ENCODE measurements at regions not wholly inside any gene's neighbourhood (a gene's known extent, or its start where the extent isn't known, plus 50 kb on each side); places are given as distances from the start of the nearest gene placed in this dataset.

DNA sequence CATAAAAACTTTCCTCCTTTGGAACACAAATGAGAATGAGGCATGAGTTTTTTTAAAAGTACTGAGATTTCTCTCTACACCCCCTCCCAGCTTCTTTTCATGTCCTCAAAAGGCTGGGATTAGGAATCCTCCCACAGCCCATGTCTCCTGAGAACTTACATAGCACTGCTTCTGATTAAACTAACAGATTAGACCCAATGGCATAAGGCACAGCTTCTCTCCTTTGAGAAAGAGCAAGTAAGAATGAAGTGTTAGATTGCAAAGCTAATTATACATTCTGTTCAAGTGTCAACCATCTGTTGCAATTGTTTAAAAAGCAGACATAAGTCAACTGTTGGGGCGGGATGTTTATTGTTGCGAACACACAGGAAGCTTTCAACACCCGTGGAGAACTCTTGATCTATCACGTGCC lies 715.1 kb downstream of the CDH11 start:
- DNase-seq, result no peak
- Histone ChIP-seq H3K36me3 (ENCODE audit: control insufficient read depth, insufficient read depth, low read length) (no peaks in the 10 kb centered on the region), H3K4me1 (no peaks in the 10 kb centered on the region), H3K9me3 (no peaks in the 10 kb centered on the region), H3K27me3 (replicated peaks; ENCODE audit: control insufficient read depth, insufficient read depth, low read length) (no peaks in the 10 kb centered on the region), H3K4me3 (ENCODE audit: low read depth, low read length) (no peak overlapping the region)
- H3K27ac Mint-ChIP-seq (ENCODE audit: unreplicated experiment), result no peak overlapping the region
- H3K4me3 Mint-ChIP-seq (ENCODE audit: unreplicated experiment), result no peak overlapping the region
- no TSS peak for BruUV-seq (replicated peaks)
- POLR2A ChIA-PET, result no interaction called here
- no peaks in the 10 kb centered on the region for H3K36me3 Mint-ChIP-seq (ENCODE audit: insufficient read depth, unreplicated experiment)
- CTCF ChIA-PET, result no interaction called here
- H3K9me3 Mint-ChIP-seq (ENCODE audit: unreplicated experiment), result no peaks in the 10 kb centered on the region
- H3K27me3 Mint-ChIP-seq (ENCODE audit: insufficient read depth, unreplicated experiment), result no peaks in the 10 kb centered on the region
- H3K4me1 Mint-ChIP-seq (ENCODE audit: low read depth, unreplicated experiment), result no peaks in the 10 kb centered on the region
- intact Hi-C loops (cut with micrococcal nuclease; ENCODE audit: unreplicated experiment), result no loop called here
- TF ChIP-seq, protein P1, sequence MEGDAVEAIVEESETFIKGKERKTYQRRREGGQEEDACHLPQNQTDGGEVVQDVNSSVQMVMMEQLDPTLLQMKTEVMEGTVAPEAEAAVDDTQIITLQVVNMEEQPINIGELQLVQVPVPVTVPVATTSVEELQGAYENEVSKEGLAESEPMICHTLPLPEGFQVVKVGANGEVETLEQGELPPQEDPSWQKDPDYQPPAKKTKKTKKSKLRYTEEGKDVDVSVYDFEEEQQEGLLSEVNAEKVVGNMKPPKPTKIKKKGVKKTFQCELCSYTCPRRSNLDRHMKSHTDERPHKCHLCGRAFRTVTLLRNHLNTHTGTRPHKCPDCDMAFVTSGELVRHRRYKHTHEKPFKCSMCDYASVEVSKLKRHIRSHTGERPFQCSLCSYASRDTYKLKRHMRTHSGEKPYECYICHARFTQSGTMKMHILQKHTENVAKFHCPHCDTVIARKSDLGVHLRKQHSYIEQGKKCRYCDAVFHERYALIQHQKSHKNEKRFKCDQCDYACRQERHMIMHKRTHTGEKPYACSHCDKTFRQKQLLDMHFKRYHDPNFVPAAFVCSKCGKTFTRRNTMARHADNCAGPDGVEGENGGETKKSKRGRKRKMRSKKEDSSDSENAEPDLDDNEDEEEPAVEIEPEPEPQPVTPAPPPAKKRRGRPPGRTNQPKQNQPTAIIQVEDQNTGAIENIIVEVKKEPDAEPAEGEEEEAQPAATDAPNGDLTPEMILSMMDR (IDR thresholded peaks at IDR 0.05; ENCODE audit: insufficient read depth in 1 of 2, low read depth in 1 of 2, low read length in 1 of 2, severe bottlenecking in 1 of 2, unreplicated experiment in 1 of 2), result no peak

DNA sequence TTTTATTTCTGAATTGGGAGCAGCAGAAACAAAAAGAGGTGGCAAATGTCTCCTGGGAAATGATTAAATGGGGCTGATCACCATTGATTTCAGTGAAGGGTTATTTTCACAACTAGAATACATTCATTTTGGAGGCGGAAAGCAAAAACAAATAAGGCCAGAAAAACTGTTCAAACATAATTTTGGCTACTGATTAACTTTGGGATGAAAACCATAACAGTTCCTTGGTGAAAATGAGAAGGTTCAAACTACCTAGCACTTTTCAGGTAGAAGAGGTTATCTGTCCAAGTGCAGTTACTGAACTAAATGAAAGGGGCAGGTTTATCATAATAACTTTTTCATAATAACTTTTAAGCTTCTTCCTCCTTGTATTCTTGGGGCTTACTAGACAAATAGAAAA lies 718.5 kb downstream of the CDH11 start:
- H3K4me1 Mint-ChIP-seq (ENCODE audit: low read depth, unreplicated experiment), result no peaks in the 10 kb centered on the region
- no peak overlapping the region for H3K27ac Mint-ChIP-seq (ENCODE audit: unreplicated experiment)
- H3K4me3 ChIP-seq (ENCODE audit: low read depth, low read length), result no peak overlapping the region
- DNase-seq, result no peak
- no peaks in the 10 kb centered on the region for H3K36me3 Mint-ChIP-seq (ENCODE audit: insufficient read depth, unreplicated experiment)
- no peaks in the 10 kb centered on the region for H3K9me3 ChIP-seq
- peak overlapping the region; percentile 6 for H3K4me3 Mint-ChIP-seq (ENCODE audit: unreplicated experiment)
- no peaks in the 10 kb centered on the region for H3K36me3 ChIP-seq (ENCODE audit: control insufficient read depth, insufficient read depth, low read length)
- CTCF ChIA-PET, result no interaction called here
- intact Hi-C loops (cut with micrococcal nuclease; ENCODE audit: unreplicated experiment), result no loop called here
- POLR2A ChIA-PET, result no interaction called here
- H3K27me3 Mint-ChIP-seq (ENCODE audit: insufficient read depth, unreplicated experiment), result no peaks in the 10 kb centered on the region
- no peaks in the 10 kb centered on the region for H3K9me3 Mint-ChIP-seq (ENCODE audit: unreplicated experiment)
- no peaks in the 10 kb centered on the region for H3K4me1 ChIP-seq
- TF ChIP-seq, protein P1 (IDR thresholded peaks at IDR 0.05; ENCODE audit: insufficient read depth in 1 of 2, low read depth in 1 of 2, low read length in 1 of 2, severe bottlenecking in 1 of 2, unreplicated experiment in 1 of 2), result no peak
- no TSS peak for BruUV-seq (replicated peaks)
- H3K27me3 ChIP-seq (replicated peaks; ENCODE audit: control insufficient read depth, insufficient read depth, low read length), result no peaks in the 10 kb centered on the region

DNA sequence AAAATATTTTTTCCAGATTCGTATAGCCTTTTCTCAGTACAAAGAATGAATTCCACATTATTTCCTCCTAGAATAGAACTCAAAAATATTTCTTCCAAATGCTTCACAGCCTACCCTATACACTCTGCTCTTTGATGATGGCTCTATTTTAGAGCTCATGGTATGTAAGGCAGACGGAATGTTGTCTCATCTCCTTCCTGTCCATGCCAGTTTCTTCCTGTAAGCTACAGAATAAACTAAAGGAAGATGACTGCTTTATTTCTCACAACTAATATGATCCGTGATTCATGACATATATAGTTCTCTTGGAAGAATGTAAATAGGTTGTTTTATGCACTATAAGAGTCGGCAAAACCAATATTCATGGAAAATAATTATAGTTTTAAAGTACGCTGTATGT lies 723.1 kb downstream of the CDH11 start:
- Mint-ChIP-seq H3K4me1 (ENCODE audit: low read depth, unreplicated experiment) (no peaks in the 10 kb centered on the region), H3K9me3 (ENCODE audit: unreplicated experiment) (no peaks in the 10 kb centered on the region), H3K27me3 (ENCODE audit: insufficient read depth, unreplicated experiment) (no peaks in the 10 kb centered on the region), H3K27ac (ENCODE audit: unreplicated experiment) (no peak overlapping the region), H3K36me3 (ENCODE audit: insufficient read depth, unreplicated experiment) (no peaks in the 10 kb centered on the region), H3K4me3 (ENCODE audit: unreplicated experiment) (no peak overlapping the region)
- no peak for DNase-seq
- intact Hi-C loops (cut with micrococcal nuclease; ENCODE audit: unreplicated experiment), result no loop called here
- Histone ChIP-seq H3K4me3 (ENCODE audit: low read depth, low read length) (no peak overlapping the region), H3K36me3 (ENCODE audit: control insufficient read depth, insufficient read depth, low read length) (no peaks in the 10 kb centered on the region), H3K4me1 (no peaks in the 10 kb centered on the region), H3K27me3 (replicated peaks; ENCODE audit: control insufficient read depth, insufficient read depth, low read length) (no peaks in the 10 kb centered on the region), H3K9me3 (no peaks in the 10 kb centered on the region; the same call in 1 of the 2 replicates)
- POLR2A ChIA-PET, result no interaction called here
- TF ChIP-seq, protein P1 (IDR thresholded peaks at IDR 0.05; ENCODE audit: insufficient read depth in 1 of 2, low read depth in 1 of 2, low read length in 1 of 2, severe bottlenecking in 1 of 2, unreplicated experiment in 1 of 2), result no peak
- BruUV-seq (replicated peaks), result no TSS peak
- CTCF ChIA-PET, result no interaction called here
